Epithelial cell of proximal tubule (primary cell): ENCODE measurements at regions not wholly inside any gene's neighbourhood (a gene's known extent, or its start where the extent isn't known, plus 50 kb on each side); places are given as distances from the start of the nearest gene placed in this dataset.

Experiments used
- DNase-seq: peaks from one replicate; pipeline ENCODE4 v3.0.0-alpha.2; 2011; ENCODE audit warnings: low read depth
- H3K4me3 ChIP-seq: 2 replicates; pipeline ENCODE4 v1.5.1; 2011; ENCODE audit warnings: low read depth, mild to moderate bottlenecking, low read length
- TF ChIP-seq, protein P1 (sequence below): conservative IDR thresholded peaks from 2 replicates; pipeline ENCODE4 v1.5.1; 2012; ENCODE audit warnings: low read depth, mild to moderate bottlenecking, low read length

GRCh38 chrX:45900766-45901615 lies 644.2 kb downstream of the ZNF674 start:
- TF ChIP-seq, protein P1, sequence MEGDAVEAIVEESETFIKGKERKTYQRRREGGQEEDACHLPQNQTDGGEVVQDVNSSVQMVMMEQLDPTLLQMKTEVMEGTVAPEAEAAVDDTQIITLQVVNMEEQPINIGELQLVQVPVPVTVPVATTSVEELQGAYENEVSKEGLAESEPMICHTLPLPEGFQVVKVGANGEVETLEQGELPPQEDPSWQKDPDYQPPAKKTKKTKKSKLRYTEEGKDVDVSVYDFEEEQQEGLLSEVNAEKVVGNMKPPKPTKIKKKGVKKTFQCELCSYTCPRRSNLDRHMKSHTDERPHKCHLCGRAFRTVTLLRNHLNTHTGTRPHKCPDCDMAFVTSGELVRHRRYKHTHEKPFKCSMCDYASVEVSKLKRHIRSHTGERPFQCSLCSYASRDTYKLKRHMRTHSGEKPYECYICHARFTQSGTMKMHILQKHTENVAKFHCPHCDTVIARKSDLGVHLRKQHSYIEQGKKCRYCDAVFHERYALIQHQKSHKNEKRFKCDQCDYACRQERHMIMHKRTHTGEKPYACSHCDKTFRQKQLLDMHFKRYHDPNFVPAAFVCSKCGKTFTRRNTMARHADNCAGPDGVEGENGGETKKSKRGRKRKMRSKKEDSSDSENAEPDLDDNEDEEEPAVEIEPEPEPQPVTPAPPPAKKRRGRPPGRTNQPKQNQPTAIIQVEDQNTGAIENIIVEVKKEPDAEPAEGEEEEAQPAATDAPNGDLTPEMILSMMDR = no peak
- no peak for DNase-seq

GRCh38 chrX:45894864-45895645 lies 650.2 kb downstream of the ZNF674 start:
- H3K4me3 ChIP-seq = no peak overlapping the region
- DNase-seq = no peak
- TF ChIP-seq, protein P1 = no peak

More at GRCh38 chrX:45900766-45901615, 644.2 kb downstream of the ZNF674 start:
- no peak overlapping the region for H3K4me3 ChIP-seq

GRCh38 chrX:45889471-45889870 lies 655.8 kb downstream of the ZNF674 start:
- H3K4me3 ChIP-seq = no peak overlapping the region

GRCh38 chrX:45888518-45888917 lies 656.7 kb downstream of the ZNF674 start:
- TF ChIP-seq, protein P1 = no peak
- H3K4me3 ChIP-seq = no peak overlapping the region
- no peak for DNase-seq

More at GRCh38 chrX:45889471-45889870, 655.8 kb downstream of the ZNF674 start:
- DNase-seq = no peak
- TF ChIP-seq, protein P1 = no peak

DNA sequence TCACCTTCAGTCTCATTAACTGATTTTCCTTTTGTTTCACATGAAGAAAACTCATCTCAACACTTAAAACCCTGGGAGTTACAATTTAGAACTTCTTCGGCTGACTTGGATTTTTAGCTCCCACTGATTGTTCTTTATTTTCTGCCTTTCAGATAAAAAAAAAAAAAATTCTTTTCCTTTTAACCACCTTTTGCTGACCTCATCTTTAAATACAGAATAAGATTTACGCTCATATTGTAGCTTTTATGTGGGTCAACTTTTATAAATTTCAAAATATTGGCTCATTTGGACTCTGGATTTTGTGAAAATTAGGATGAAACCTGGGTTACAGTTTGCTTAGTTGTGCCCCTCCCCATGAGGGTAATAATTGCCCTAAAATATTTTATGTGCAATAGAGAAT lies 659.3 kb downstream of the ZNF674 start:
- no peak overlapping the region for H3K4me3 ChIP-seq
- no peak for DNase-seq
- TF ChIP-seq, protein P1 = no peak

GRCh38 chrX:45879512-45879911 lies 665.7 kb downstream of the ZNF674 start:
- TF ChIP-seq, protein P1 = no peak
- DNase-seq = no peak
- no peak overlapping the region for H3K4me3 ChIP-seq
